Adrenal gland (tissue), 9 donors: ENCODE measurements at regions not wholly inside any gene's neighbourhood (a gene's known extent, or its start where the extent isn't known, plus 50 kb on each side); places are given as distances from the start of the nearest gene placed in this dataset.

ENCODE experiments used
- DNase-seq, 7 donors: peaks; one replicate each; pipeline ENCODE4 v3.0.0-alpha.2; 2019 to 2020
- H3K27ac ChIP-seq, 5 donors: fragments of 200-600 bp; sonication (generic) in 4 of 5; 1 replicate in 3 of 5; 2 replicates in 2 of 5; pipeline versions ENCODE4 v1.5.1 to v1.8.0; 2016 to 2020; ENCODE audit warnings: mild to moderate bottlenecking in 1 of 5
- H3K27me3 ChIP-seq: fragments of 200-600 bp; 2 replicates; pipeline ENCODE4 v1.8.0; 2021
- H3K36me3 ChIP-seq, 2 donors: fragments of 200-600 bp; replicated peaks in 1 of 2; 1 replicate in 1 of 2; 2 replicates in 1 of 2; pipeline versions ENCODE4 v1.5.1 to v1.8.0; 2018 to 2022
- H3K4me1 ChIP-seq, 2 donors: fragments of 200-600 bp; replicated peaks in 1 of 2; 1 replicate in 1 of 2; 2 replicates in 1 of 2; pipeline versions ENCODE4 v1.5.1 to v1.8.0; 2018 to 2021
- H3K4me3 ChIP-seq, 4 donors: fragments of 200-600 bp; sonication (generic) in 3 of 4; one replicate each; pipeline ENCODE4 v1.5.1; 2016 to 2018
- H3K9me3 ChIP-seq, 3 donors: fragments of 200-600 bp; sonication (generic) in 1 of 3; replicated peaks in 1 of 3; 1 replicate in 2 of 3; 2 replicates in 1 of 3; pipeline versions ENCODE4 v1.5.1 to v1.8.0; 2016 to 2021
- CTCF ChIP-seq, 6 experiments: fragments of 450-650 bp in 4 of 6; fragments of 200-600 bp in 2 of 6; sonication (generic) in 1 of 6; IDR thresholded peaks; 1 replicate in 5 of 6; 2 replicates in 1 of 6; pipeline versions ENCODE4 v1.5.1 to v1.8.0; 2016 to 2021; ENCODE audit warnings: antibody characterized with exemption in 6 of 6, mild to moderate bottlenecking in 2 of 6, moderate library complexity in 1 of 6
- POLR2A ChIP-seq, 2 donors: fragments of 450-650 bp; IDR thresholded peaks; one replicate each; pipeline ENCODE4 v1.6.1; 2017; ENCODE audit warnings: antibody characterized with exemption in 2 of 2, mild to moderate bottlenecking in 2 of 2, moderate library complexity in 1 of 2
- WGBS, 4 donors: extraction: QIAGEN DNeasy Blood & Tissue Kit in 2 of 4; methylation state at CpG; one replicate each; pipeline versions ENCODE4 v1.1.5 to v1.1.7; 2013 to 2017; 5-methylcytosine and 5-hydroxymethylcytosine counted together
- intact Hi-C, 2 donors: fragments of 100-400 bp; cut with DNase I; formaldehyde crosslinking; loops; one replicate each; pipeline versions ENCODE4 v1.14.1 to v1.15.0; 2022 to 2023
- donor health status: healthy with polysubstance abuse.
- donor health status: Bipolar disorder and iron deficiency.
- donor health status: DM: yes; HTN: yes; CAD: no.
- donor health status: DM: no; HTN: no; CAD: no.
- donor health status: DM: no; HTN: no; CAD: no.

- TF ChIP-seq POLR2A (IDR thresholded peaks at IDR 0.05), result no peak
- no peak for TF ChIP-seq CTCF (IDR thresholded peaks at IDR 0.05)
- Histone ChIP-seq H3K36me3 (no peaks in the 10 kb centered on the region), H3K27ac (no peak overlapping the region), H3K4me3 (no peak overlapping the region), H3K27me3 (no peaks in the 10 kb centered on the region), H3K4me1 (no peaks in the 10 kb centered on the region), H3K9me3 (no peaks in the 10 kb centered on the region)
- 76 to 93% (median 82%) methylated on average over 3 of the region's 3 CpGs for WGBS, 4 donors
- intact Hi-C loops, result no loop called here
- DNase-seq, result no peak
Observed at GRCh38 chr17:71405101-71405500, 715.7 kb upstream of the SOX9 start.

- WGBS, 4 donors, result 78 to 81% (median 78%) methylated on average over 9 of the region's 9 CpGs
- DNase-seq, result no peak
- intact Hi-C loops, result no loop called here
Observed at GRCh38 chr17:71407981-71408380, 712.8 kb upstream of the SOX9 start.

GRCh38 chr17:71409137-71409536 lies 711.7 kb upstream of the SOX9 start:
- TF ChIP-seq POLR2A (IDR thresholded peaks at IDR 0.05) (no peak), CTCF (IDR thresholded peaks at IDR 0.05) (no peak)
- intact Hi-C loops, result no loop called here
- WGBS, 4 donors, result 80 to 100% (median 88%) methylated on average over 1 of the region's 1 CpG; no CpG with 5 or more reads in 1 of the 4 donors

More at GRCh38 chr17:71407981-71408380, 712.8 kb upstream of the SOX9 start:
- no peak overlapping the region for H3K4me3 ChIP-seq
- H3K4me1 ChIP-seq, result no peaks in the 10 kb centered on the region
- no peaks in the 10 kb centered on the region for H3K9me3 ChIP-seq
- no peaks in the 10 kb centered on the region for H3K36me3 ChIP-seq
- TF ChIP-seq CTCF (IDR thresholded peaks at IDR 0.05) (no peak), POLR2A (IDR thresholded peaks at IDR 0.05) (no peak)
- H3K27me3 ChIP-seq, result no peaks in the 10 kb centered on the region
- no peak overlapping the region for H3K27ac ChIP-seq

GRCh38 chr17:71409712-71410111 lies 711.1 kb upstream of the SOX9 start:
- 64 to 79% (median 69%) methylated on average over 4 of the region's 4 CpGs for WGBS, 4 donors

More at GRCh38 chr17:71409137-71409536, 711.7 kb upstream of the SOX9 start:
- no peaks in the 10 kb centered on the region for H3K36me3 ChIP-seq
- no peak overlapping the region for H3K27ac ChIP-seq
- no peaks in the 10 kb centered on the region for H3K27me3 ChIP-seq
- DNase-seq, result no peak
- H3K4me3 ChIP-seq, result no peak overlapping the region
- no peaks in the 10 kb centered on the region for H3K4me1 ChIP-seq
- H3K9me3 ChIP-seq, result no peaks in the 10 kb centered on the region

More at GRCh38 chr17:71409712-71410111, 711.1 kb upstream of the SOX9 start:
- Histone ChIP-seq H3K27ac (no peak overlapping the region), H3K9me3 (no peaks in the 10 kb centered on the region), H3K4me3 (no peak overlapping the region), H3K4me1 (no peaks in the 10 kb centered on the region), H3K27me3 (no peaks in the 10 kb centered on the region), H3K36me3 (no peaks in the 10 kb centered on the region)
- no peak for DNase-seq
- intact Hi-C loops, result no loop called here
- no peak for TF ChIP-seq CTCF (IDR thresholded peaks at IDR 0.05)
- no peak for TF ChIP-seq POLR2A (IDR thresholded peaks at IDR 0.05)
